PC-9 (cell line): ENCODE measurements at regions not wholly inside any gene's neighbourhood (a gene's known extent, or its start where the extent isn't known, plus 50 kb on each side); places are given as distances from the start of the nearest gene placed in this dataset.

ENCODE experiments used
- BruUV-seq: library from RNA; stranded (reverse); fragments of 400-500 nt; replicated peaks from 2 replicates; lab custom pipeline; 2021; lab: Mats Ljungman, UMichigan
- CTCF ChIA-PET: fragments of 300-600 bp; sonication (Branson Sonifier 250); formaldehyde crosslinking; loops from one replicate; lab custom pipeline; 2022; ENCODE audit warnings: antibody characterized with exemption; lab: Charles Lee
- POLR2A ChIA-PET: fragments of 300-600 bp; sonication (Branson Sonifier 250); formaldehyde crosslinking; loops from one replicate; lab custom pipeline; 2022; ENCODE audit warnings: antibody characterized with exemption; ENCODE audit not compliant: unreplicated experiment; lab: Charles Lee
- DNase-seq, 2 experiments: peaks; one replicate each; pipeline versions ENCODE4 v3.0.0 to v3.0.0-alpha.2; 2015 to 2022; ENCODE audit warnings: mixed read lengths in 1 of 2
- H2AFZ ChIP-seq: fragments of 200-600 bp; sonication (generic); 2 replicates; pipeline ENCODE4 v1.8.1; 2017; ENCODE audit warnings: antibody characterized with exemption
- H3F3A ChIP-seq: fragments of 200-600 bp; sonication (generic); 2 replicates; pipeline ENCODE4 v1.8.1; 2017; ENCODE audit warnings: antibody characterized with exemption, mild to moderate bottlenecking, low read depth; ENCODE audit not compliant: insufficient read depth
- H3K27ac ChIP-seq: fragments of 200-600 bp; sonication (generic); 2 replicates; pipeline ENCODE4 v1.6.1; 2016; ENCODE audit warnings: mixed run types
- H3K27me3 ChIP-seq: fragments of 200-600 bp; sonication (generic); 2 replicates; pipeline ENCODE4 v1.6.1; 2016; ENCODE audit warnings: low read depth, mixed run types; ENCODE audit not compliant: insufficient read depth
- H3K36me3 ChIP-seq: fragments of 200-600 bp; sonication (generic); 2 replicates; pipeline ENCODE4 v1.6.1; 2016; ENCODE audit warnings: low read depth, mixed run types
- H3K4me1 ChIP-seq: fragments of 200-600 bp; sonication (generic); replicated peaks from 2 replicates; pipeline ENCODE4 v1.6.1; 2016; ENCODE audit warnings: mixed run types; ENCODE audit not compliant: insufficient read depth
- H3K4me2 ChIP-seq: fragments of 200-600 bp; sonication (generic); 2 replicates; pipeline ENCODE4 v1.6.1; 2017; ENCODE audit warnings: mixed run types
- H3K4me3 ChIP-seq: fragments of 200-600 bp; sonication (generic); 2 replicates; pipeline ENCODE4 v1.6.1; 2016; ENCODE audit warnings: mixed run types
- H3K79me2 ChIP-seq: fragments of 200-600 bp; sonication (generic); 2 replicates; pipeline ENCODE4 v1.6.1; 2017; ENCODE audit warnings: low read depth, mixed run types
- H3K9me2 ChIP-seq: fragments of 200-600 bp; sonication (generic); 2 replicates; pipeline ENCODE4 v1.8.1; 2017; ENCODE audit warnings: mild to moderate bottlenecking; ENCODE audit not compliant: insufficient read depth
- H3K9me3 ChIP-seq: fragments of 200-600 bp; sonication (generic); 2 replicates; pipeline ENCODE4 v1.8.1; 2016; ENCODE audit warnings: low read depth; ENCODE audit not compliant: insufficient read depth
- H4K20me1 ChIP-seq: fragments of 200-600 bp; sonication (generic); 2 replicates; pipeline ENCODE4 v1.8.1; 2017; ENCODE audit not compliant: insufficient read depth
- CTCF ChIP-seq: fragments of 200-600 bp; sonication (generic); conservative IDR thresholded peaks from 2 replicates; pipeline ENCODE4 v1.6.1; 2017; ENCODE audit warnings: mixed run types, antibody characterized with exemption, mild to moderate bottlenecking, moderate library complexity
- EZH2 ChIP-seq: fragments of 200-600 bp; sonication (generic); IDR thresholded peaks from 2 replicates; pipeline ENCODE4 v1.8.0; 2017; ENCODE audit warnings: antibody characterized with exemption, low read depth
- intact Hi-C: fragments of 100-400 bp; cut with micrococcal nuclease; formaldehyde crosslinking; loops from one replicate; pipeline ENCODE4 v1.10.0; 2022; ENCODE audit not compliant: unreplicated experiment

- H3K27ac ChIP-seq = no peak overlapping the region
- no peak overlapping the region for H3K4me2 ChIP-seq
- no peaks in the 10 kb centered on the region for H3K9me2 ChIP-seq
- peak in 1 of 2 experiments; percentile 35 for DNase-seq
- no peaks in the 10 kb centered on the region for H3K79me2 ChIP-seq
- intact Hi-C loops = loop anchor here (1.0 to 10.0 kb wide), 2 partner anchors 667 to 778 kb away; no protein-coding TSS in a partner anchor
- TF ChIP-seq CTCF = peak; percentile 79
- TF ChIP-seq EZH2 = no peak
- ChIA-PET CTCF (interaction anchor here (0.9 to 1.4 kb wide), 2 partner anchors 156 to 667 kb away, joined by 4 read pairs; no protein-coding TSS in a partner anchor), POLR2A (no interaction called here)
- H3K4me3 ChIP-seq = no peak overlapping the region
- no peak overlapping the region for H2AFZ ChIP-seq
- BruUV-seq = no TSS peak
- H3K27me3 ChIP-seq = peaks cover 51% of the 10 kb centered on the region
- no peaks in the 10 kb centered on the region for H3F3A ChIP-seq
- H4K20me1 ChIP-seq = no peaks in the 10 kb centered on the region
- H3K36me3 ChIP-seq = no peaks in the 10 kb centered on the region
- no peaks in the 10 kb centered on the region for H3K4me1 ChIP-seq
- H3K9me3 ChIP-seq = no peaks in the 10 kb centered on the region
Observed at GRCh38 chr20:20837574-20838021, 125.2 kb upstream of the RALGAPA2 start.

- Histone ChIP-seq H3K4me2 (no peak overlapping the region), H3K4me3 (no peak overlapping the region), H2AFZ (no peak overlapping the region), H3K36me3 (no peaks in the 10 kb centered on the region), H3K9me2 (no peaks in the 10 kb centered on the region), H3K27ac (no peak overlapping the region), H3F3A (no peaks in the 10 kb centered on the region), H3K79me2 (no peaks in the 10 kb centered on the region), H3K27me3 (peaks cover 51% of the 10 kb centered on the region), H3K4me1 (no peaks in the 10 kb centered on the region), H3K9me3 (no peaks in the 10 kb centered on the region), H4K20me1 (no peaks in the 10 kb centered on the region)
- intact Hi-C loops = loop anchor here (1.0 to 10.0 kb wide), 2 partner anchors 668 to 778 kb away; no protein-coding TSS in a partner anchor
- BruUV-seq = no TSS peak
- POLR2A ChIA-PET = no interaction called here
- CTCF ChIA-PET = interaction anchor here (0.9 kb wide), 1 partner anchor 155 kb away, joined by 4 read pairs; no protein-coding TSS in a partner anchor
- TF ChIP-seq CTCF = no peak
- no peak for TF ChIP-seq EZH2
- DNase-seq = no peak
Observed at GRCh38 chr20:20836836-20837235, 124.4 kb upstream of the RALGAPA2 start.

- Histone ChIP-seq H3K4me2 (no peak overlapping the region), H3K9me3 (no peaks in the 10 kb centered on the region), H3K36me3 (no peaks in the 10 kb centered on the region), H3K27me3 (peaks cover 47% of the 10 kb centered on the region), H3F3A (no peaks in the 10 kb centered on the region), H2AFZ (no peak overlapping the region), H3K4me3 (no peak overlapping the region), H3K27ac (no peak overlapping the region), H3K4me1 (no peaks in the 10 kb centered on the region), H3K9me2 (no peaks in the 10 kb centered on the region), H4K20me1 (no peaks in the 10 kb centered on the region), H3K79me2 (no peaks in the 10 kb centered on the region)
- TF ChIP-seq CTCF (no peak), EZH2 (no peak)
- CTCF ChIA-PET = no interaction called here
- intact Hi-C loops = loop anchor here (10.0 kb wide), 1 partner anchor 669 kb away; no protein-coding TSS in a partner anchor
- no TSS peak for BruUV-seq
- no peak for DNase-seq
- POLR2A ChIA-PET = no interaction called here
Observed at GRCh38 chr20:20835897-20836296, 123.5 kb upstream of the RALGAPA2 start.
